H9 (cell line): ENCODE measurements at regions not wholly inside any gene's neighbourhood (a gene's known extent, or its start where the extent isn't known, plus 50 kb on each side); places are given as distances from the start of the nearest gene placed in this dataset.

Experiments used
- DNase-seq: peaks from one replicate; pipeline ENCODE4 v3.0.0-alpha.2; 2017
- H2AFZ ChIP-seq: one replicate; pipeline ENCODE4 v1.6.1; 2013; ENCODE audit warnings: mild to moderate bottlenecking, low read length, control low read depth, moderate library complexity
- H2AK5ac ChIP-seq: 2 replicates; pipeline ENCODE4 v1.6.1; 2013; ENCODE audit warnings: low read length, control low read depth, mixed read lengths; ENCODE audit not compliant: insufficient read length
- H2BK120ac ChIP-seq: one replicate; pipeline ENCODE4 v1.6.1; 2013; ENCODE audit warnings: low read depth, mild to moderate bottlenecking, low read length, control low read depth, inconsistent platforms; ENCODE audit not compliant: poor library complexity, severe bottlenecking
- H2BK12ac ChIP-seq: 2 replicates; pipeline ENCODE4 v1.6.1; 2013; ENCODE audit warnings: low read length, control low read depth, mixed read lengths, low read depth; ENCODE audit not compliant: insufficient read length
- H2BK15ac ChIP-seq: 2 replicates; pipeline ENCODE4 v1.6.1; 2013; ENCODE audit warnings: low read depth, low read length, control low read depth
- H2BK20ac ChIP-seq: one replicate; pipeline ENCODE4 v1.6.1; 2013; ENCODE audit warnings: low read depth, mild to moderate bottlenecking, low read length, control low read depth, inconsistent platforms; ENCODE audit not compliant: poor library complexity, severe bottlenecking
- H2BK5ac ChIP-seq: 2 replicates; pipeline ENCODE4 v1.6.1; 2013; ENCODE audit warnings: low read length, control low read depth, mixed read lengths; ENCODE audit not compliant: insufficient read length
- H3K14ac ChIP-seq: 2 replicates; pipeline ENCODE4 v1.6.1; 2013; ENCODE audit warnings: low read length, control low read depth; ENCODE audit not compliant: insufficient read depth
- H3K18ac ChIP-seq: 2 replicates; pipeline ENCODE4 v1.6.1; 2013; ENCODE audit warnings: low read depth, mild to moderate bottlenecking, mixed read lengths, low read length, control low read depth; ENCODE audit not compliant: insufficient read length
- H3K23ac ChIP-seq: 2 replicates; pipeline ENCODE4 v1.6.1; 2013; ENCODE audit warnings: low read length, control low read depth, mixed read lengths, low read depth; ENCODE audit not compliant: insufficient read length
- H3K23me2 ChIP-seq: 2 replicates; pipeline ENCODE4 v1.6.1; 2013; ENCODE audit warnings: low read depth, mild to moderate bottlenecking, mixed read lengths, low read length, control low read depth; ENCODE audit not compliant: insufficient read length, poor library complexity, severe bottlenecking
- H3K27ac ChIP-seq: 2 replicates; pipeline ENCODE4 v1.5.1; 2013; ENCODE audit warnings: low read length, control low read depth, mixed read lengths, low read depth; ENCODE audit not compliant: insufficient read length
- H3K27me3 ChIP-seq: 2 replicates; pipeline ENCODE4 v1.6.1; 2013; ENCODE audit warnings: low read length, control low read depth, inconsistent platforms; ENCODE audit not compliant: insufficient read depth
- H3K4ac ChIP-seq: 2 replicates; pipeline ENCODE4 v1.6.1; 2013; ENCODE audit warnings: low read depth, mild to moderate bottlenecking, control low read depth, inconsistent platforms, low read length, moderate library complexity
- H3K4me1 ChIP-seq: 2 replicates; pipeline ENCODE4 v1.6.1; 2013; ENCODE audit warnings: low read length, control low read depth, inconsistent platforms; ENCODE audit not compliant: insufficient read depth
- H3K4me2 ChIP-seq: 2 replicates; pipeline ENCODE4 v1.6.1; 2013; ENCODE audit warnings: low read length, control low read depth, mixed read lengths; ENCODE audit not compliant: insufficient read length, insufficient read depth
- H3K56ac ChIP-seq: 2 replicates; pipeline ENCODE4 v1.6.1; 2013; ENCODE audit warnings: low read depth, mild to moderate bottlenecking, mixed read lengths, low read length, control low read depth; ENCODE audit not compliant: insufficient read length
- H3K79me1 ChIP-seq: 2 replicates; pipeline ENCODE4 v1.6.1; 2013; ENCODE audit warnings: low read depth, mild to moderate bottlenecking, moderate library complexity, low read length, control low read depth, inconsistent platforms; ENCODE audit not compliant: insufficient read depth, poor library complexity, severe bottlenecking
- H3K79me2 ChIP-seq: 2 replicates; pipeline ENCODE4 v1.6.1; 2013; ENCODE audit warnings: low read length, control low read depth, inconsistent platforms; ENCODE audit not compliant: insufficient read depth
- H3K9ac ChIP-seq: 2 replicates; pipeline ENCODE4 v1.6.1; 2013; ENCODE audit warnings: low read length, control low read depth, mixed read lengths; ENCODE audit not compliant: insufficient read length; ENCODE audit errors: extremely low read depth
- H3K9me3 ChIP-seq: one replicate; pipeline ENCODE4 v1.6.1; 2013; ENCODE audit warnings: low read depth, low read length, inconsistent platforms; ENCODE audit not compliant: control insufficient read depth
- H3T11ph ChIP-seq: one replicate; pipeline ENCODE4 v1.6.1; 2013; ENCODE audit warnings: mild to moderate bottlenecking, low read length, control low read depth, inconsistent platforms
- H4K20me1 ChIP-seq: one replicate; pipeline ENCODE4 v1.6.1; 2013; ENCODE audit not compliant: control insufficient read depth, insufficient read length, insufficient read depth
- H4K5ac ChIP-seq: 2 replicates; pipeline ENCODE4 v1.6.1; 2013; ENCODE audit warnings: low read depth, mild to moderate bottlenecking, mixed read lengths, low read length, control low read depth; ENCODE audit not compliant: insufficient read length
- H4K8ac ChIP-seq: replicated peaks from 2 replicates; pipeline ENCODE4 v1.6.1; 2013; ENCODE audit warnings: low read length, control low read depth, mixed read lengths, low read depth; ENCODE audit not compliant: insufficient read length
- H4K91ac ChIP-seq: 2 replicates; pipeline ENCODE4 v1.6.1; 2013; ENCODE audit warnings: low read depth, mild to moderate bottlenecking, moderate library complexity, mixed read lengths, low read length, control low read depth; ENCODE audit not compliant: insufficient read length
- H3K27ac Mint-ChIP-seq, 3 experiments: 2 replicates in 2 of 3; 3 replicates in 1 of 3; pipeline ENCODE4 v1.8.0; 2020 to 2021; ENCODE audit warnings: mixed read lengths in 3 of 3, mild to moderate bottlenecking in 1 of 3, moderate library complexity in 1 of 3
- H3K27me3 Mint-ChIP-seq: 2 replicates; pipeline ENCODE4 v1.8.0; 2021; ENCODE audit warnings: low read depth, mild to moderate bottlenecking, moderate library complexity, mixed read lengths
- H3K36me3 Mint-ChIP-seq, 3 experiments: 2 replicates in 2 of 3; 3 replicates in 1 of 3; pipeline ENCODE4 v1.8.0; 2020 to 2021; ENCODE audit warnings: low read depth in 3 of 3, mixed read lengths in 3 of 3; ENCODE audit not compliant: insufficient read depth in 1 of 3
- H3K4me1 Mint-ChIP-seq, 2 experiments: 2 replicates each; pipeline ENCODE4 v1.8.0; 2020; ENCODE audit warnings: mixed read lengths in 2 of 2
- H3K4me3 Mint-ChIP-seq, 2 experiments: 2 replicates in 1 of 2; 3 replicates in 1 of 2; pipeline ENCODE4 v1.8.0; 2020 to 2021; ENCODE audit warnings: mild to moderate bottlenecking in 2 of 2, mixed read lengths in 2 of 2, moderate library complexity in 1 of 2
- H3K9me3 Mint-ChIP-seq, 2 experiments: 2 replicates in 1 of 2; 3 replicates in 1 of 2; pipeline ENCODE4 v1.8.0; 2020; ENCODE audit warnings: mild to moderate bottlenecking in 2 of 2, mixed read lengths in 2 of 2, moderate library complexity in 1 of 2
- CTCF ChIP-seq: fragments of 200-600 bp; sonication (generic); conservative IDR thresholded peaks from 3 replicates; pipeline ENCODE4 v1.8.0; 2021; ENCODE audit warnings: antibody characterized with exemption, mild to moderate bottlenecking
- WGBS: extraction: QIAGEN DNeasy Blood & Tissue Kit; methylation state at CpG from one replicate; pipeline ENCODE4 v1.1.7; 2013; ENCODE audit warnings: missing lambda C conversion rate, low lambda C conversion rate, mixed read lengths; ENCODE audit not compliant: insufficient read length; ENCODE audit errors: extremely low coverage; 5-methylcytosine and 5-hydroxymethylcytosine counted together

GRCh38 chr13:42715909-42716308 lies 65.5 kb upstream of the FAM216B start:
- Histone ChIP-seq H3T11ph (no peak overlapping the region), H3K27me3 (no peaks in the 10 kb centered on the region), H3K14ac (no peak overlapping the region), H3K79me1 (no peaks in the 10 kb centered on the region), H2BK20ac (no peak overlapping the region), H4K20me1 (no peaks in the 10 kb centered on the region), H3K18ac (no peak overlapping the region), H3K4ac (no peak overlapping the region), H3K79me2 (no peaks in the 10 kb centered on the region), H2AFZ (no peak overlapping the region), H3K23me2 (no peaks in the 10 kb centered on the region), H3K9me3 (no peaks in the 10 kb centered on the region), H2BK15ac (no peak overlapping the region), H3K27ac (no peak overlapping the region), H3K23ac (no peak overlapping the region), H3K9ac (no peak overlapping the region), H3K4me2 (no peak overlapping the region), H4K5ac (no peak overlapping the region), H2BK120ac (no peak overlapping the region), H2BK12ac (no peak overlapping the region), H4K8ac (no peak overlapping the region), H2BK5ac (no peak overlapping the region), H3K4me1 (no peaks in the 10 kb centered on the region), H4K91ac (no peak overlapping the region), H2AK5ac (no peak overlapping the region), H3K56ac (no peak overlapping the region)
- H3K36me3 Mint-ChIP-seq: no peaks in the 10 kb centered on the region
- H3K4me1 Mint-ChIP-seq: 0 out of 4 replicates have a peak, but pooled peaks cover 2 to 3% of the 10 kb centered on the region in 2 experiments
- no peak for DNase-seq
- no CpG with 5 or more reads among the region's 3 CpGs for WGBS
- H3K27ac Mint-ChIP-seq: 0 out of 7 replicates have a peak overlapping the region, but pooled peaks of 2 of the 3 experiments have one; percentile 31 to 54
- peaks cover 3% of the 10 kb centered on the region; the same call in 1 of the 2 replicates for H3K27me3 Mint-ChIP-seq
- TF ChIP-seq CTCF: no peak
- no peaks in the 10 kb centered on the region; a peak in 2 of 5 replicates for H3K9me3 Mint-ChIP-seq
- H3K4me3 Mint-ChIP-seq: no peak overlapping the region
